ENCODE measurements at regions not wholly inside any gene's neighbourhood (a gene's known extent, or its start where the extent isn't known, plus 50 kb on each side); places are given as distances from the start of the nearest gene placed in this dataset.

GRCh38 chr5:4676934-4677333 lies 463.2 kb upstream of the ADAMTS16 start:
- no peak for TF ChIP-seq POLR2A (IDR thresholded peaks at IDR 0.05; ENCODE audit: low read depth)
- TF ChIP-seq CTCF (IDR thresholded peaks at IDR 0.05): no peak
- TF ChIP-seq POLR2AphosphoS5 (IDR thresholded peaks at IDR 0.05): no peak
- no peak for TF ChIP-seq EP300 (IDR thresholded peaks at IDR 0.05)
